Glutamatergic neuron (in vitro differentiated cells): ENCODE measurements at regions not wholly inside any gene's neighbourhood (a gene's known extent, or its start where the extent isn't known, plus 50 kb on each side); places are given as distances from the start of the nearest gene placed in this dataset.

Source experiments
- DNase-seq: peaks from one replicate; pipeline ENCODE4 v3.0.0; 2022
- H3K27ac Mint-ChIP-seq: one replicate; pipeline ENCODE4 v1.8.0; 2020; ENCODE audit warnings: mild to moderate bottlenecking, mixed read lengths, inconsistent platforms; ENCODE audit not compliant: unreplicated experiment
- H3K27me3 Mint-ChIP-seq: one replicate; pipeline ENCODE4 v1.8.0; 2020; ENCODE audit warnings: mild to moderate bottlenecking, moderate library complexity, mixed read lengths, inconsistent platforms; ENCODE audit not compliant: unreplicated experiment
- H3K36me3 Mint-ChIP-seq: one replicate; pipeline ENCODE4 v1.8.0; 2020; ENCODE audit warnings: mild to moderate bottlenecking, mixed read lengths, inconsistent platforms; ENCODE audit not compliant: unreplicated experiment
- H3K4me1 Mint-ChIP-seq: one replicate; pipeline ENCODE4 v1.8.0; 2020; ENCODE audit warnings: mild to moderate bottlenecking, low read depth, mixed read lengths, inconsistent platforms; ENCODE audit not compliant: unreplicated experiment
- H3K4me3 Mint-ChIP-seq: one replicate; pipeline ENCODE4 v1.8.0; 2020; ENCODE audit warnings: mild to moderate bottlenecking, mixed read lengths, inconsistent platforms; ENCODE audit not compliant: unreplicated experiment
- H3K9me3 Mint-ChIP-seq: one replicate; pipeline ENCODE4 v1.8.0; 2020; ENCODE audit warnings: mild to moderate bottlenecking, moderate library complexity, mixed read lengths, inconsistent platforms; ENCODE audit not compliant: unreplicated experiment
- CTCF ChIP-seq: fragments of 200-600 bp; sonication (generic); IDR thresholded peaks from one replicate; pipeline ENCODE4 v1.5.0; 2021; ENCODE audit not compliant: partially characterized antibody, unreplicated experiment

GRCh38 chrX:39167791-39168190, 366.5 kb downstream of the MID1IP1 start:
- DNase-seq, result no peak
- H3K36me3 Mint-ChIP-seq, result no peaks in the 10 kb centered on the region
- H3K27ac Mint-ChIP-seq, result no peak overlapping the region
- H3K4me3 Mint-ChIP-seq, result no peak overlapping the region
- peaks cover 2% of the 10 kb centered on the region for H3K9me3 Mint-ChIP-seq
- peaks cover 7% of the 10 kb centered on the region for H3K27me3 Mint-ChIP-seq
- H3K4me1 Mint-ChIP-seq, result peaks cover 3% of the 10 kb centered on the region
- TF ChIP-seq CTCF, result no peak

- H3K4me3 Mint-ChIP-seq, result no peak overlapping the region
- no peaks in the 10 kb centered on the region for H3K9me3 Mint-ChIP-seq
- no peak for DNase-seq
These were observed 367.4 kb downstream of the MID1IP1 start for GRCh38 chrX:39168609-39169008.

GRCh38 chrX:39169976-39170375, 368.7 kb downstream of the MID1IP1 start:
- TF ChIP-seq CTCF, result no peak
- Mint-ChIP-seq H3K27ac (no peak overlapping the region), H3K36me3 (no peaks in the 10 kb centered on the region), H3K4me1 (no peaks in the 10 kb centered on the region), H3K9me3 (no peaks in the 10 kb centered on the region), H3K27me3 (peaks cover 3% of the 10 kb centered on the region), H3K4me3 (no peak overlapping the region)
- DNase-seq, result no peak

More at GRCh38 chrX:39168609-39169008, 367.4 kb downstream of the MID1IP1 start:
- Mint-ChIP-seq H3K27ac (peak overlapping the region; percentile 22), H3K36me3 (no peaks in the 10 kb centered on the region), H3K27me3 (peaks cover 3% of the 10 kb centered on the region), H3K4me1 (no peaks in the 10 kb centered on the region)
- TF ChIP-seq CTCF, result no peak

- no peak overlapping the region for H3K27ac Mint-ChIP-seq
- no peak for TF ChIP-seq CTCF
- peaks cover 3% of the 10 kb centered on the region for H3K27me3 Mint-ChIP-seq
- H3K9me3 Mint-ChIP-seq, result no peaks in the 10 kb centered on the region
- DNase-seq, result no peak
- H3K4me3 Mint-ChIP-seq, result no peak overlapping the region
- H3K36me3 Mint-ChIP-seq, result no peaks in the 10 kb centered on the region
- H3K4me1 Mint-ChIP-seq, result no peaks in the 10 kb centered on the region
These were observed 369.2 kb downstream of the MID1IP1 start for GRCh38 chrX:39170464-39170863.

- H3K9me3 Mint-ChIP-seq, result no peaks in the 10 kb centered on the region
- H3K36me3 Mint-ChIP-seq, result no peaks in the 10 kb centered on the region
- H3K4me3 Mint-ChIP-seq, result no peak overlapping the region
- no peaks in the 10 kb centered on the region for H3K4me1 Mint-ChIP-seq
- no peak for TF ChIP-seq CTCF
- DNase-seq, result no peak
- H3K27ac Mint-ChIP-seq, result no peak overlapping the region
- H3K27me3 Mint-ChIP-seq, result no peaks in the 10 kb centered on the region
These were observed 370.4 kb downstream of the MID1IP1 start for GRCh38 chrX:39171686-39172085.
